Lower leg skin (tissue), 3 donors: ENCODE measurements at regions not wholly inside any gene's neighbourhood (a gene's known extent, or its start where the extent isn't known, plus 50 kb on each side); places are given as distances from the start of the nearest gene placed in this dataset.

Source experiments
- POLR2A ChIP-seq, 2 donors: fragments of 450-650 bp; IDR thresholded peaks; one replicate each; pipeline ENCODE4 v1.6.1; 2016 to 2017; ENCODE audit warnings: antibody characterized with exemption in 2 of 2, mild to moderate bottlenecking in 1 of 2, moderate library complexity in 1 of 2
- TF ChIP-seq, protein P1 (sequence below), 3 donors: fragments of 450-650 bp; IDR thresholded peaks; one replicate each; pipeline ENCODE4 v1.5.1; 2016; ENCODE audit warnings: antibody characterized with exemption in 3 of 3, mild to moderate bottlenecking in 3 of 3, moderate library complexity in 2 of 3

GRCh38 chr9:1319436-1319835 is 269.3 kb downstream of the DMRT2 start:
- TF ChIP-seq, protein P1, sequence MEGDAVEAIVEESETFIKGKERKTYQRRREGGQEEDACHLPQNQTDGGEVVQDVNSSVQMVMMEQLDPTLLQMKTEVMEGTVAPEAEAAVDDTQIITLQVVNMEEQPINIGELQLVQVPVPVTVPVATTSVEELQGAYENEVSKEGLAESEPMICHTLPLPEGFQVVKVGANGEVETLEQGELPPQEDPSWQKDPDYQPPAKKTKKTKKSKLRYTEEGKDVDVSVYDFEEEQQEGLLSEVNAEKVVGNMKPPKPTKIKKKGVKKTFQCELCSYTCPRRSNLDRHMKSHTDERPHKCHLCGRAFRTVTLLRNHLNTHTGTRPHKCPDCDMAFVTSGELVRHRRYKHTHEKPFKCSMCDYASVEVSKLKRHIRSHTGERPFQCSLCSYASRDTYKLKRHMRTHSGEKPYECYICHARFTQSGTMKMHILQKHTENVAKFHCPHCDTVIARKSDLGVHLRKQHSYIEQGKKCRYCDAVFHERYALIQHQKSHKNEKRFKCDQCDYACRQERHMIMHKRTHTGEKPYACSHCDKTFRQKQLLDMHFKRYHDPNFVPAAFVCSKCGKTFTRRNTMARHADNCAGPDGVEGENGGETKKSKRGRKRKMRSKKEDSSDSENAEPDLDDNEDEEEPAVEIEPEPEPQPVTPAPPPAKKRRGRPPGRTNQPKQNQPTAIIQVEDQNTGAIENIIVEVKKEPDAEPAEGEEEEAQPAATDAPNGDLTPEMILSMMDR (IDR thresholded peaks at IDR 0.05), result no peak
- TF ChIP-seq POLR2A (IDR thresholded peaks at IDR 0.05), result no peak
